ENCODE measurements at regions not wholly inside any gene's neighbourhood (a gene's known extent, or its start where the extent isn't known, plus 50 kb on each side); places are given as distances from the start of the nearest gene placed in this dataset.

- Mint-ChIP-seq H3K9me3 (peaks cover 0 to 4% of the 10 kb centered on the region in 2 donors), H3K4me3 (no peak overlapping the region), H3K27me3 (ENCODE audit: low read depth in 2 of 2) (no peaks in the 10 kb centered on the region), H3K4me1 (no peaks in the 10 kb centered on the region), H3K36me3 (no peaks in the 10 kb centered on the region), H3K27ac (no peak overlapping the region)
- no peaks in the 10 kb centered on the region for H3K27me3 ChIP-seq (ENCODE audit: control insufficient read depth, insufficient read depth, low read length)
- H3K9me3 ChIP-seq (ENCODE audit: control insufficient read depth, insufficient read depth, low read length), result no peaks in the 10 kb centered on the region
- TF ChIP-seq, protein P1, sequence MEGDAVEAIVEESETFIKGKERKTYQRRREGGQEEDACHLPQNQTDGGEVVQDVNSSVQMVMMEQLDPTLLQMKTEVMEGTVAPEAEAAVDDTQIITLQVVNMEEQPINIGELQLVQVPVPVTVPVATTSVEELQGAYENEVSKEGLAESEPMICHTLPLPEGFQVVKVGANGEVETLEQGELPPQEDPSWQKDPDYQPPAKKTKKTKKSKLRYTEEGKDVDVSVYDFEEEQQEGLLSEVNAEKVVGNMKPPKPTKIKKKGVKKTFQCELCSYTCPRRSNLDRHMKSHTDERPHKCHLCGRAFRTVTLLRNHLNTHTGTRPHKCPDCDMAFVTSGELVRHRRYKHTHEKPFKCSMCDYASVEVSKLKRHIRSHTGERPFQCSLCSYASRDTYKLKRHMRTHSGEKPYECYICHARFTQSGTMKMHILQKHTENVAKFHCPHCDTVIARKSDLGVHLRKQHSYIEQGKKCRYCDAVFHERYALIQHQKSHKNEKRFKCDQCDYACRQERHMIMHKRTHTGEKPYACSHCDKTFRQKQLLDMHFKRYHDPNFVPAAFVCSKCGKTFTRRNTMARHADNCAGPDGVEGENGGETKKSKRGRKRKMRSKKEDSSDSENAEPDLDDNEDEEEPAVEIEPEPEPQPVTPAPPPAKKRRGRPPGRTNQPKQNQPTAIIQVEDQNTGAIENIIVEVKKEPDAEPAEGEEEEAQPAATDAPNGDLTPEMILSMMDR (IDR thresholded peaks at IDR 0.05), result no peak
- no peaks in the 10 kb centered on the region for H3K4me1 ChIP-seq (ENCODE audit: control insufficient read depth, insufficient read depth, low read length)
- no peak overlapping the region for H3K4me3 ChIP-seq (ENCODE audit: low read length)
- intact Hi-C loops (cut with micrococcal nuclease), result no loop called here
- 68% methylated on average over 4 of the region's 4 CpGs for WGBS (ENCODE audit: insufficient coverage)
- ATAC-seq, result no peak
- H3K36me3 ChIP-seq (ENCODE audit: control insufficient read depth, insufficient read depth, low read length), result no peaks in the 10 kb centered on the region
- no peak for DNase-seq
- H3K27ac ChIP-seq (ENCODE audit: low read length), result no peak overlapping the region
Measured at GRCh38 chr14:58947156-58947555, 241.3 kb upstream of the DAAM1 start.

- Histone ChIP-seq H3K4me1 (ENCODE audit: control insufficient read depth, insufficient read depth, low read length) (no peaks in the 10 kb centered on the region), H3K9me3 (ENCODE audit: control insufficient read depth, insufficient read depth, low read length) (no peaks in the 10 kb centered on the region), H3K36me3 (ENCODE audit: control insufficient read depth, insufficient read depth, low read length) (no peaks in the 10 kb centered on the region), H3K4me3 (ENCODE audit: low read length) (no peak overlapping the region), H3K27me3 (ENCODE audit: control insufficient read depth, insufficient read depth, low read length) (no peaks in the 10 kb centered on the region), H3K27ac (ENCODE audit: low read length) (no peak overlapping the region)
- WGBS (ENCODE audit: insufficient coverage), result 83% methylated on average over 3 of the region's 4 CpGs
- Mint-ChIP-seq H3K9me3 (peaks cover 0 to 4% of the 10 kb centered on the region in 2 donors), H3K36me3 (no peaks in the 10 kb centered on the region), H3K4me3 (no peak overlapping the region), H3K27ac (no peak overlapping the region), H3K27me3 (ENCODE audit: low read depth in 2 of 2) (no peaks in the 10 kb centered on the region), H3K4me1 (no peaks in the 10 kb centered on the region)
- intact Hi-C loops (cut with micrococcal nuclease), result no loop called here
- TF ChIP-seq, protein P1 (IDR thresholded peaks at IDR 0.05), result no peak
- DNase-seq, result no peak
- ATAC-seq, result no peak
Measured at GRCh38 chr14:58947814-58948445, 240.5 kb upstream of the DAAM1 start.

DNA sequence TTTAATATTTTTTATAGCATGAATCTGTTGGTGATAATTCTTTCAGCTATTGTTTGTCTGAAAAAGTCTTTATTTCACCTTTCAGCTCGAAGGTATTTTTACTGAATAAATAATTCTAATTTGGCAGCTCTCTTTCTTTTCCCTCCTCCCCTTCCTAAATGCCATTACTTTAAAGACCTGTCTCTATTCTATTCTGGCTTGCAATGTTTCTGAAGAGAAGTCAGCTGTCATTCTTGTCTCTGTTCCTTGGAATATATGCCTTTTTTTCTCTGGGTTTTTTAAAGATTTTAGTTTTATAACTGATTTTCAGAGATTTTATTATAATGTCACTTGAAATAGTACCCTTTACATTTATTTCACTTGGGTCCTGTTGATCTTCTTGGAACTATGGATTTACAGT lies 237.9 kb upstream of the DAAM1 start:
- DNase-seq (no peak), ATAC-seq (no peak)
- H3K9me3 ChIP-seq (ENCODE audit: control insufficient read depth, insufficient read depth, low read length), result no peaks in the 10 kb centered on the region
- TF ChIP-seq, protein P1 (IDR thresholded peaks at IDR 0.05), result no peak
- no peak overlapping the region for H3K27ac ChIP-seq (ENCODE audit: low read length)
- H3K27me3 ChIP-seq (ENCODE audit: control insufficient read depth, insufficient read depth, low read length), result no peaks in the 10 kb centered on the region
- Mint-ChIP-seq H3K4me1 (no peaks in the 10 kb centered on the region), H3K9me3 (peaks cover 0 to 7% of the 10 kb centered on the region in 2 donors), H3K4me3 (no peak overlapping the region), H3K27me3 (ENCODE audit: low read depth in 2 of 2) (peaks cover 0 to 3% of the 10 kb centered on the region in 2 donors), H3K27ac (no peak overlapping the region), H3K36me3 (no peaks in the 10 kb centered on the region)
- intact Hi-C loops (cut with micrococcal nuclease), result no loop called here
- no peak overlapping the region for H3K4me3 ChIP-seq (ENCODE audit: low read length)
- no peaks in the 10 kb centered on the region for H3K36me3 ChIP-seq (ENCODE audit: control insufficient read depth, insufficient read depth, low read length)
- WGBS (ENCODE audit: insufficient coverage), result no CpG with 5 or more reads among the region's 1 CpG
- H3K4me1 ChIP-seq (ENCODE audit: control insufficient read depth, insufficient read depth, low read length), result no peaks in the 10 kb centered on the region

GRCh38 chr14:58951143-58951542 lies 237.3 kb upstream of the DAAM1 start:
- WGBS (ENCODE audit: insufficient coverage), result 76% methylated on average over 2 of the region's 2 CpGs
- no peak overlapping the region for H3K27ac Mint-ChIP-seq
- peaks cover 0 to 2% of the 10 kb centered on the region in 2 donors for H3K4me1 Mint-ChIP-seq
- peaks cover under 1 to 7% of the 10 kb centered on the region in 2 donors for H3K9me3 Mint-ChIP-seq
- no peak for DNase-seq
- ATAC-seq, result no peak
- Histone ChIP-seq H3K9me3 (ENCODE audit: control insufficient read depth, insufficient read depth, low read length) (no peaks in the 10 kb centered on the region), H3K4me3 (ENCODE audit: low read length) (no peak overlapping the region), H3K36me3 (ENCODE audit: control insufficient read depth, insufficient read depth, low read length) (no peaks in the 10 kb centered on the region), H3K4me1 (ENCODE audit: control insufficient read depth, insufficient read depth, low read length) (no peaks in the 10 kb centered on the region), H3K27me3 (ENCODE audit: control insufficient read depth, insufficient read depth, low read length) (no peaks in the 10 kb centered on the region), H3K27ac (ENCODE audit: low read length) (no peak overlapping the region)
- no peak overlapping the region for H3K4me3 Mint-ChIP-seq
- intact Hi-C loops (cut with micrococcal nuclease), result no loop called here
- TF ChIP-seq, protein P1 (IDR thresholded peaks at IDR 0.05), result no peak
- peaks cover 0 to 3% of the 10 kb centered on the region in 2 donors for H3K27me3 Mint-ChIP-seq (ENCODE audit: low read depth in 2 of 2)
- H3K36me3 Mint-ChIP-seq, result no peaks in the 10 kb centered on the region

All from natural killer cell (primary cell).